OCI-M1 (cell line): ENCODE measurements at regions not wholly inside any gene's neighbourhood (a gene's known extent, or its start where the extent isn't known, plus 50 kb on each side); places are given as distances from the start of the nearest gene placed in this dataset.
"Not testable (repeated sequence)": the region's sequence is repeated elsewhere in the genome, so short reads cannot be mapped to it uniquely, and the experiment has no call there.

Experiments used
- DNase-seq: peaks from one replicate; lab custom pipeline; 2025; lab: John Stamatoyannopoulos, UW

- DNase-seq, result peak; percentile 49
Measured at GRCh38 chr2:150371044-150371818, 116.2 kb downstream of the RND3 start.

- no peak for DNase-seq
Measured at GRCh38 chr2:150370561-150370960, 116.9 kb downstream of the RND3 start.

- DNase-seq, result no peak
Measured at GRCh38 chr2:150369862-150370261, 117.6 kb downstream of the RND3 start.

GRCh38 chr2:150358468-150358807 is 129.0 kb downstream of the RND3 start:
- DNase-seq, result no peak

GRCh38 chr2:150357770-150358467 is 129.5 kb downstream of the RND3 start:
- no peak for DNase-seq

GRCh38 chr2:150355440-150355839 is 132.0 kb downstream of the RND3 start:
- DNase-seq, result no peak

- no peak for DNase-seq
Measured at GRCh38 chr2:150353376-150353775, 134.1 kb downstream of the RND3 start.

- DNase-seq, result no peak
Measured at GRCh38 chr2:150351922-150352321, 135.5 kb downstream of the RND3 start.

GRCh38 chr2:150350500-150350899 is 137.0 kb downstream of the RND3 start:
- no peak for DNase-seq

- DNase-seq, result no peak
Measured at GRCh38 chr2:150346806-150347205, 140.7 kb downstream of the RND3 start.

- DNase-seq, result peak; percentile 20
Measured at GRCh38 chr2:150341982-150342680, 145.3 kb downstream of the RND3 start.

- DNase-seq, result no peak
Measured at GRCh38 chr2:150339951-150340350, 147.5 kb downstream of the RND3 start.

GRCh38 chr2:150339282-150339681 is 148.2 kb downstream of the RND3 start:
- no peak for DNase-seq

GRCh38 chr2:150335596-150335995 is 151.9 kb downstream of the RND3 start:
- no peak for DNase-seq

GRCh38 chr2:150332383-150332782 is 155.1 kb downstream of the RND3 start:
- DNase-seq, result no peak

GRCh38 chr2:150327564-150328489 is 159.6 kb downstream of the RND3 start:
- no peak for DNase-seq

GRCh38 chr2:150325656-150326314 is 161.7 kb downstream of the RND3 start:
- peak; percentile 9 for DNase-seq

- not testable (repeated sequence) for DNase-seq
Measured at GRCh38 chr2:150323071-150323470, 164.4 kb downstream of the RND3 start.

- no peak for DNase-seq
Measured at GRCh38 chr2:150320608-150321007, 166.9 kb downstream of the RND3 start.

GRCh38 chr2:150319658-150320555 is 167.6 kb downstream of the RND3 start:
- DNase-seq, result no peak
